K562 (cell line): ENCODE measurements at regions not wholly inside any gene's neighbourhood (a gene's known extent, or its start where the extent isn't known, plus 50 kb on each side); places are given as distances from the start of the nearest gene placed in this dataset.
A peak's percentile ranks its signal among the peaks of the same experiment; 100 is the strongest.

Source experiments
- CBX5 ChIP-seq: IDR thresholded peaks from 2 replicates; pipeline ENCODE4 v1.6.1; 2014; ENCODE audit warnings: low read depth, borderline replicate concordance
- CSDE1 ChIP-seq, 2 experiments: fragments of 450-650 bp; IDR thresholded peaks; 2 replicates each; pipeline ENCODE4 v1.6.1; 2016; ENCODE audit warnings: mild to moderate bottlenecking in 1 of 2
- CTBP1 ChIP-seq: fragments of 450-650 bp; IDR thresholded peaks from 2 replicates; pipeline ENCODE4 v1.6.1; 2016; ENCODE audit warnings: borderline replicate concordance
- DDX20 ChIP-seq: fragments of 450-650 bp; IDR thresholded peaks from 2 replicates; pipeline ENCODE4 v1.6.1; 2016; ENCODE audit warnings: missing genetic modification characterization, low read depth, mild to moderate bottlenecking, missing compliant biosample characterization, moderate library complexity
- DMBX1 ChIP-seq: fragments of 250-450 bp; sonication (Bioruptor Pico); IDR thresholded peaks from 2 replicates; pipeline ENCODE4 v1.8.0; 2022; ENCODE audit warnings: inconsistent platforms, mild to moderate bottlenecking, moderate library complexity, borderline replicate concordance
- ETV1 ChIP-seq: fragments of 450-650 bp; conservative IDR thresholded peaks from 2 replicates; pipeline ENCODE4 v1.6.1; 2016; ENCODE audit warnings: missing genetic modification characterization, control low read depth, low read depth, missing compliant biosample characterization
- FOXJ3 ChIP-seq: sonication (generic); formaldehyde crosslinking; IDR thresholded peaks from 2 replicates; pipeline ENCODE4 v1.4.0; 2020; ENCODE audit warnings: mild to moderate bottlenecking, missing genetic modification reagents
- JUND ChIP-seq, 2 experiments: IDR thresholded peaks; 2 replicates in 1 of 2; 3 replicates in 1 of 2; pipeline ENCODE4 v1.6.1; 2011; ENCODE audit warnings: borderline replicate concordance in 2 of 2, low read depth in 2 of 2, low read length in 2 of 2, improper control_type of control experiment in 1 of 2, missing biosample characterization in 1 of 2, missing genetic modification characterization in 1 of 2, missing genetic modification reagents in 1 of 2
- PHF8 ChIP-seq: fragments of 200-600 bp; sonication (generic); IDR thresholded peaks from 2 replicates; pipeline ENCODE4 v1.6.1; 2012; ENCODE audit warnings: mixed run types, mild to moderate bottlenecking, inconsistent platforms, low read length, moderate library complexity, borderline replicate concordance
- POLR2A ChIP-seq: fragments of 450-650 bp; conservative IDR thresholded peaks from 2 replicates; pipeline ENCODE4 v1.6.1; 2016
- POLR2H ChIP-seq: IDR thresholded peaks from 2 replicates; pipeline ENCODE4 v1.6.1; 2016; ENCODE audit warnings: missing genetic modification characterization, low read depth, mild to moderate bottlenecking, control low read depth, missing compliant biosample characterization, moderate library complexity
- PRMT5 ChIP-seq: sonication (generic); formaldehyde crosslinking; IDR thresholded peaks from 2 replicates; pipeline ENCODE4 v1.5.0; 2020; ENCODE audit warnings: missing genetic modification reagents
- RBFOX2 ChIP-seq: fragments of 200-400 bp; formaldehyde crosslinking; IDR thresholded peaks from 2 replicates; pipeline ENCODE4 v1.6.1; 2017; ENCODE audit warnings: low read depth, mild to moderate bottlenecking, low read length, moderate library complexity
- SP1 ChIP-seq: sonication (generic); formaldehyde crosslinking; IDR thresholded peaks from 2 replicates; pipeline ENCODE4 v1.8.1; 2022; ENCODE audit warnings: mild to moderate bottlenecking, missing genetic modification reagents
- SRSF9 ChIP-seq: fragments of 200-400 bp; formaldehyde crosslinking; IDR thresholded peaks from 2 replicates; pipeline ENCODE4 v1.6.1; 2017; ENCODE audit warnings: low read depth, low read length, borderline replicate concordance
- TCF7 ChIP-seq: sonication (generic); IDR thresholded peaks from 2 replicates; pipeline ENCODE4 v1.6.1; 2016; ENCODE audit warnings: antibody characterized with exemption, borderline replicate concordance
- ZNF175 ChIP-seq: fragments of 200-800 bp; sonication (Bioruptor generic); IDR thresholded peaks from 2 replicates; pipeline ENCODE4 v1.6.1; 2016; ENCODE audit warnings: low read depth, mild to moderate bottlenecking, missing genetic modification characterization, missing compliant biosample characterization
- ZNF695 ChIP-seq: fragments of 450-650 bp; formaldehyde crosslinking; IDR thresholded peaks from 2 replicates; pipeline ENCODE4 v1.4.0; 2020; ENCODE audit warnings: mild to moderate bottlenecking, moderate library complexity
- ZNF717 ChIP-seq: fragments of 250-450 bp; sonication (Bioruptor Pico); IDR thresholded peaks from 2 replicates; pipeline ENCODE4 v1.5.0; 2021
- TF ChIP-seq, protein P1 (sequence below): fragments of 450-650 bp; IDR thresholded peaks from 2 replicates; pipeline ENCODE4 v1.7.1; 2018; ENCODE audit warnings: mild to moderate bottlenecking, low read depth; ENCODE audit not compliant: partially characterized antibody
- TF ChIP-seq, protein P2 (sequence below): fragments of 450-650 bp; IDR thresholded peaks from 2 replicates; pipeline ENCODE4 v1.6.1; 2016
- TF ChIP-seq, protein P3 (sequence below), 2 experiments: IDR thresholded peaks; 2 replicates each; pipeline ENCODE4 v1.6.1; 2011; ENCODE audit warnings: borderline replicate concordance in 1 of 2, control low read depth in 1 of 2, low read depth in 1 of 2, low read length in 1 of 2, mild to moderate bottlenecking in 1 of 2, mixed read lengths in 1 of 2, moderate library complexity in 1 of 2; ENCODE audit not compliant: insufficient read depth in 1 of 2, insufficient read length in 1 of 2, poor library complexity in 1 of 2, severe bottlenecking in 1 of 2; ENCODE audit errors: extremely low read depth in 1 of 2
- TF ChIP-seq, protein P4 (sequence below): fragments of 450-650 bp; formaldehyde crosslinking; IDR thresholded peaks from 2 replicates; pipeline ENCODE4 v1.4.0; 2020; ENCODE audit warnings: mild to moderate bottlenecking

DNA sequence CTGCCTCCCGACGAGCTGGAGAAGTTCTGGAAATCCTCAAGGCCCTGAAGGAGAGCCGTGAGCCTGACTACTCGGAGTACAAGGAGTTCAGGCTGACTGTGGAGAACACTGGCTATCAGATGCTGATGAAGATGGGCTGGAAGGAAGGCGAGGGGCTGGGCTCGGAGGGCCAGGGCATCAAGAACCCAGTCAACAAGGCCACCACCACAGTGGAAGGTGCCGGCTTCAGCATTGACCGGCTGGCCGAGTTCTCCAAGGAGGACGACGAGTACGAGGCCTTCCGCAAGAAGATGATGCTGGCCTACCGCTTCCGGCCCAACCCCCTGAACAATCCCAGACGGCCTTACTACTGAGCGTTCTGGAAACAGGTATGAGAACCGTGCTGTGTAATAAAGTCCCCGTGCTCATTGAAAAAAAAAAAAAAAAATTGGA, 366.1 kb upstream of the ATXN7L3B start (continued):
- TF ChIP-seq PHF8, result peak; percentile 63; the same call in 1 of the 2 replicates
- TF ChIP-seq RBFOX2, result peak; percentile 69
- TF ChIP-seq POLR2A, result peak; percentile 83
- TF ChIP-seq, protein P1, sequence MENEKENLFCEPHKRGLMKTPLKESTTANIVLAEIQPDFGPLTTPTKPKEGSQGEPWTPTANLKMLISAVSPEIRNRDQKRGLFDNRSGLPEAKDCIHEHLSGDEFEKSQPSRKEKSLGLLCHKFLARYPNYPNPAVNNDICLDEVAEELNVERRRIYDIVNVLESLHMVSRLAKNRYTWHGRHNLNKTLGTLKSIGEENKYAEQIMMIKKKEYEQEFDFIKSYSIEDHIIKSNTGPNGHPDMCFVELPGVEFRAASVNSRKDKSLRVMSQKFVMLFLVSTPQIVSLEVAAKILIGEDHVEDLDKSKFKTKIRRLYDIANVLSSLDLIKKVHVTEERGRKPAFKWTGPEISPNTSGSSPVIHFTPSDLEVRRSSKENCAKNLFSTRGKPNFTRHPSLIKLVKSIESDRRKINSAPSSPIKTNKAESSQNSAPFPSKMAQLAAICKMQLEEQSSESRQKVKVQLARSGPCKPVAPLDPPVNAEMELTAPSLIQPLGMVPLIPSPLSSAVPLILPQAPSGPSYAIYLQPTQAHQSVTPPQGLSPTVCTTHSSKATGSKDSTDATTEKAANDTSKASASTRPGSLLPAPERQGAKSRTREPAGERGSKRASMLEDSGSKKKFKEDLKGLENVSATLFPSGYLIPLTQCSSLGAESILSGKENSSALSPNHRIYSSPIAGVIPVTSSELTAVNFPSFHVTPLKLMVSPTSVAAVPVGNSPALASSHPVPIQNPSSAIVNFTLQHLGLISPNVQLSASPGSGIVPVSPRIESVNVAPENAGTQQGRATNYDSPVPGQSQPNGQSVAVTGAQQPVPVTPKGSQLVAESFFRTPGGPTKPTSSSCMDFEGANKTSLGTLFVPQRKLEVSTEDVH, result peak; percentile 34
- TF ChIP-seq CSDE1 (IDR thresholded peaks at IDR 0.05), result no peak
- TF ChIP-seq SP1, result 0 out of 2 replicates have a peak, but pooled peaks have one; percentile 55
- TF ChIP-seq PRMT5 (CRISPR knock-in tag), result no peak
- no peak for TF ChIP-seq TCF7
- no peak for TF ChIP-seq ZNF717 (CRISPR knock-in tag)
- TF ChIP-seq, protein P2, sequence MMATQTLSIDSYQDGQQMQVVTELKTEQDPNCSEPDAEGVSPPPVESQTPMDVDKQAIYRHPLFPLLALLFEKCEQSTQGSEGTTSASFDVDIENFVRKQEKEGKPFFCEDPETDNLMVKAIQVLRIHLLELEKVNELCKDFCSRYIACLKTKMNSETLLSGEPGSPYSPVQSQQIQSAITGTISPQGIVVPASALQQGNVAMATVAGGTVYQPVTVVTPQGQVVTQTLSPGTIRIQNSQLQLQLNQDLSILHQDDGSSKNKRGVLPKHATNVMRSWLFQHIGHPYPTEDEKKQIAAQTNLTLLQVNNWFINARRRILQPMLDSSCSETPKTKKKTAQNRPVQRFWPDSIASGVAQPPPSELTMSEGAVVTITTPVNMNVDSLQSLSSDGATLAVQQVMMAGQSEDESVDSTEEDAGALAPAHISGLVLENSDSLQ, result no peak
- TF ChIP-seq ZNF175, result peak; percentile 42; the same call in 1 of the 2 replicates
- no peak for TF ChIP-seq SRSF9
- no peak for TF ChIP-seq DDX20
- no peak for TF ChIP-seq FOXJ3 (CRISPR knock-in tag)
- peak; percentile 80; the same call in 1 of the 2 replicates for TF ChIP-seq POLR2H (tag)
- no peak for TF ChIP-seq ZNF695 (CRISPR knock-in tag)
- TF ChIP-seq, protein P3, sequence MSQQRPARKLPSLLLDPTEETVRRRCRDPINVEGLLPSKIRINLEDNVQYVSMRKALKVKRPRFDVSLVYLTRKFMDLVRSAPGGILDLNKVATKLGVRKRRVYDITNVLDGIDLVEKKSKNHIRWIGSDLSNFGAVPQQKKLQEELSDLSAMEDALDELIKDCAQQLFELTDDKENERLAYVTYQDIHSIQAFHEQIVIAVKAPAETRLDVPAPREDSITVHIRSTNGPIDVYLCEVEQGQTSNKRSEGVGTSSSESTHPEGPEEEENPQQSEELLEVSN (IDR thresholded peaks at IDR 0.05; ENCODE audit: borderline replicate concordance in 1 of 2, extremely low read depth in 1 of 2, insufficient read depth in 1 of 2, insufficient read length in 1 of 2, low read depth in 1 of 2, low read length in 1 of 2, poor library complexity in 1 of 2, severe bottlenecking in 1 of 2), result peak; percentile 5 to 40
- TF ChIP-seq CBX5, result no peak; the same call in 1 of the 2 replicates
- TF ChIP-seq JUND (IDR thresholded peaks at IDR 0.05; ENCODE audit: borderline replicate concordance, low read depth, low read length), result peak; percentile 33; the same call in 1 of the 2 replicates
- TF ChIP-seq JUND (tag; IDR thresholded peaks at IDR 0.05; ENCODE audit: borderline replicate concordance, low read depth, low read length), result no peak; the same call in 2 of the 3 replicates
- peak; percentile 59; the same call in 1 of the 2 replicates for TF ChIP-seq ETV1 (tag)
- TF ChIP-seq DMBX1 (CRISPR knock-in tag), result peak; percentile 15; the same call in 1 of the 2 replicates
- TF ChIP-seq CTBP1, result peak; percentile 73
- TF ChIP-seq, protein P4, sequence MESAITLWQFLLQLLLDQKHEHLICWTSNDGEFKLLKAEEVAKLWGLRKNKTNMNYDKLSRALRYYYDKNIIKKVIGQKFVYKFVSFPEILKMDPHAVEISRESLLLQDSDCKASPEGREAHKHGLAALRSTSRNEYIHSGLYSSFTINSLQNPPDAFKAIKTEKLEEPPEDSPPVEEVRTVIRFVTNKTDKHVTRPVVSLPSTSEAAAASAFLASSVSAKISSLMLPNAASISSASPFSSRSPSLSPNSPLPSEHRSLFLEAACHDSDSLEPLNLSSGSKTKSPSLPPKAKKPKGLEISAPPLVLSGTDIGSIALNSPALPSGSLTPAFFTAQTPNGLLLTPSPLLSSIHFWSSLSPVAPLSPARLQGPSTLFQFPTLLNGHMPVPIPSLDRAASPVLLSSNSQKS, result no peak
